LNCAP (cell line): ENCODE measurements at regions not wholly inside any gene's neighbourhood (a gene's known extent, or its start where the extent isn't known, plus 50 kb on each side); places are given as distances from the start of the nearest gene placed in this dataset.

ENCODE experiments used
- CTCF ChIP-seq: fragments of 450-650 bp; IDR thresholded peaks from 2 replicates; pipeline ENCODE4 v1.5.1; 2017; ENCODE audit warnings: mild to moderate bottlenecking

- TF ChIP-seq CTCF = no peak
Measured at GRCh38 chr17:71655542-71655941, 465.3 kb upstream of the SOX9 start.

GRCh38 chr17:71656964-71657858 lies 463.6 kb upstream of the SOX9 start:
- TF ChIP-seq CTCF = no peak

- no peak for TF ChIP-seq CTCF
Measured at GRCh38 chr17:71658996-71659395, 461.8 kb upstream of the SOX9 start.

GRCh38 chr17:71664861-71665260 lies 456.0 kb upstream of the SOX9 start:
- no peak for TF ChIP-seq CTCF

- TF ChIP-seq CTCF = no peak
Measured at GRCh38 chr17:71666047-71666446, 454.8 kb upstream of the SOX9 start.

GRCh38 chr17:71667661-71668060 lies 453.2 kb upstream of the SOX9 start:
- no peak for TF ChIP-seq CTCF

GRCh38 chr17:71668807-71669206 lies 452.0 kb upstream of the SOX9 start:
- no peak for TF ChIP-seq CTCF
